ENCODE measurements at regions not wholly inside any gene's neighbourhood (a gene's known extent, or its start where the extent isn't known, plus 50 kb on each side); places are given as distances from the start of the nearest gene placed in this dataset.

DNA sequence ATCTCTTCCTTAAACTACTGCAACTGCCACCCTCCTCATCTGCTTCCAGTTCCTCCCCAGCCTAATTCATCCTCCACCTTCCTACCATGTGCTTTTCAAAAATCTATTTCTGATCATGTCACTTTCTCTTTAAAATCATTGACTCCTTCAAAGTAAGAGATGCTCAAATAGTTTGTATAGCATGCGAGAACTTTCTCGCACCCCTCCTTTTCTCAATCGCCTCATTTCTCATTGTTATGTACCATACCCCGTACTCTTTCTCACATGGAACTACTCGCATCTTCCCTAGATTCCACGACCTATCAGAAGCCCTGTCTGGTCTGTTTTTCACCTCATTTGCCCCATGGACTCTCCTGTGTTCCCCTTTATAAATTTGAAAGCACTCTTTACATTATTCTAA is 238.2 kb downstream of the NRIP1 start:
- TF ChIP-seq, protein P1, sequence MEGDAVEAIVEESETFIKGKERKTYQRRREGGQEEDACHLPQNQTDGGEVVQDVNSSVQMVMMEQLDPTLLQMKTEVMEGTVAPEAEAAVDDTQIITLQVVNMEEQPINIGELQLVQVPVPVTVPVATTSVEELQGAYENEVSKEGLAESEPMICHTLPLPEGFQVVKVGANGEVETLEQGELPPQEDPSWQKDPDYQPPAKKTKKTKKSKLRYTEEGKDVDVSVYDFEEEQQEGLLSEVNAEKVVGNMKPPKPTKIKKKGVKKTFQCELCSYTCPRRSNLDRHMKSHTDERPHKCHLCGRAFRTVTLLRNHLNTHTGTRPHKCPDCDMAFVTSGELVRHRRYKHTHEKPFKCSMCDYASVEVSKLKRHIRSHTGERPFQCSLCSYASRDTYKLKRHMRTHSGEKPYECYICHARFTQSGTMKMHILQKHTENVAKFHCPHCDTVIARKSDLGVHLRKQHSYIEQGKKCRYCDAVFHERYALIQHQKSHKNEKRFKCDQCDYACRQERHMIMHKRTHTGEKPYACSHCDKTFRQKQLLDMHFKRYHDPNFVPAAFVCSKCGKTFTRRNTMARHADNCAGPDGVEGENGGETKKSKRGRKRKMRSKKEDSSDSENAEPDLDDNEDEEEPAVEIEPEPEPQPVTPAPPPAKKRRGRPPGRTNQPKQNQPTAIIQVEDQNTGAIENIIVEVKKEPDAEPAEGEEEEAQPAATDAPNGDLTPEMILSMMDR (IDR thresholded peaks at IDR 0.05): no peak
- TF ChIP-seq POLR2A (IDR thresholded peaks at IDR 0.05) (no peak), POLR2AphosphoS5 (IDR thresholded peaks at IDR 0.05) (no peak), EP300 (IDR thresholded peaks at IDR 0.05; ENCODE audit: low read depth) (no peak)
